Right ventricle myocardium inferior (tissue), 1 donor: ENCODE measurements at regions not wholly inside any gene's neighbourhood (a gene's known extent, or its start where the extent isn't known, plus 50 kb on each side); places are given as distances from the start of the nearest gene placed in this dataset.

Source experiments
- ATAC-seq: fragments of 200-7000 bp; cut with Tn5 transposase; one replicate; pipeline ENCODE4 v1.9.1; 2020; ENCODE audit warnings: mild to moderate bottlenecking, moderate library complexity
- DNase-seq: peaks from one replicate; pipeline ENCODE4 v3.0.0; 2021; ENCODE audit errors: missing footprints
- intact Hi-C: fragments of 100-400 bp; cut with DNase I; formaldehyde crosslinking; loops from one replicate; pipeline ENCODE4 v1.11.0; 2022
- donor health status: DM: no; HTN: yes; CAD: no; lungs with severe emphysema.

DNA sequence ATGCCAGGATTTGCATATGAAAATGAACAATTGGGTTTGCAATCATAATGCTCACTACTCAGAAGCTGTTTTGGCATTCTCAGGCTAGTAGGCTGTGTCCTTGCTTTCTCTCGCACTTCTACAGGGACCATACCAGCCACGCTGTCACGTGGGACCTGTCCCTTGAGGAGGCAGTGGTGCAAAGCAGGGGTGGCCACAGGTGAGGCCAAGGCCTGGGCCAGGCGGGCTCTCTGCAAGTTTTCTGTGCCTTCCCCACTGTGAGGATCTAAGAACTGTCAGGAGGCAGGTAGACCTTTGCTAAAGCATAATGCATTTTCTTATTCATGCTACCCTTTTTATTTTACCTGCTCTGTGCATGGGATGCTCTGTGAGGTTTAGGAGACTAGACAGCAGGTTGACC is 89.4 kb upstream of the IRS2 start:
- ATAC-seq (no peak), DNase-seq (no peak)
- intact Hi-C loops = loop anchor here (10.0 kb wide), 1 partner anchor 229 kb away; no protein-coding TSS in a partner anchor

DNA sequence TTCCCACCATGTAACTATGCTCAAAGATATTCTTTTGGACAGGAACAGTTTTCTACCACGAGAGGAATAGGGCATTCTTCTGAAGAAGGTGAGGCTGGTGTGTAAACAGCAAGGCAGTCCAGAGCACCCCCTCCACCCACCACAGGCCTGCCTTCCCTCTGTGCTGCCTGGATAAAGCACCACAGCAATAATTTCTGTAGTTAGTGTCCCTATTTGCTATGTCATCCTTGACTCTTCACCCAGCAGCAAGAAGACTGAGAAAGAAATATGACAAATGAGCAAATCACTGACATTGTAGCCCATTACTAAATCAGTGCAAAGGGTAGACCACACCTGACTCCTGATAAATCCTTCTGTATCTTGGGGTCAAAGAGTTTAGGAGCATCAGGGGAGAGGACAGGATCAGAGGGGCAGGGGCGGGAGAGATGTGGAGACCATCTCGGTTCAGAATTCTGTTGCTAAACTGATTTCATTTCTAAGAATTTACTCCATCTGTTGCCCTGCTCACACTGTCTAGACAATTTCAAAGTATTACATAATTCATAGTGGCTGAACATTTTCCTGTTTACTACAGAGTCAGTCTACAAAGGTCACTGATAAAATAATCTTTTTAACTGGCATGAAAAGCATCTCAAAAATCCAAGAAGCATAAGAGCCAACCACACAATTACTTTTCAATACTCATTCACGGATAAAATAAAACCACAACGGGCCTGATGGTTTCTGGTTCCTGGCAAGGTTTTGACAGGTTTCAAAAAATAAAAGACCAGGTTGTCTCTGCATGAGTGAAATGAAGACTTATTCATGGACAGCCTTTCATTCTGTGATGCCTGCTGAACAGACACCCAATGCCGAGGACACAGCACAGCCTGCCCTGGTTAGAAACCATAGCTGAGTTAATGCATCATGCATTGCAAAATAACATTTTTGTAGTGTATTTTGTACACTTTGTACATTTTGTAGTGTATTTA is 88.4 kb upstream of the IRS2 start:
- no peak for DNase-seq
- ATAC-seq = peak; percentile 86
- intact Hi-C loops = loop anchor here (10.0 kb wide), 1 partner anchor 230 kb away; no protein-coding TSS in a partner anchor

DNA sequence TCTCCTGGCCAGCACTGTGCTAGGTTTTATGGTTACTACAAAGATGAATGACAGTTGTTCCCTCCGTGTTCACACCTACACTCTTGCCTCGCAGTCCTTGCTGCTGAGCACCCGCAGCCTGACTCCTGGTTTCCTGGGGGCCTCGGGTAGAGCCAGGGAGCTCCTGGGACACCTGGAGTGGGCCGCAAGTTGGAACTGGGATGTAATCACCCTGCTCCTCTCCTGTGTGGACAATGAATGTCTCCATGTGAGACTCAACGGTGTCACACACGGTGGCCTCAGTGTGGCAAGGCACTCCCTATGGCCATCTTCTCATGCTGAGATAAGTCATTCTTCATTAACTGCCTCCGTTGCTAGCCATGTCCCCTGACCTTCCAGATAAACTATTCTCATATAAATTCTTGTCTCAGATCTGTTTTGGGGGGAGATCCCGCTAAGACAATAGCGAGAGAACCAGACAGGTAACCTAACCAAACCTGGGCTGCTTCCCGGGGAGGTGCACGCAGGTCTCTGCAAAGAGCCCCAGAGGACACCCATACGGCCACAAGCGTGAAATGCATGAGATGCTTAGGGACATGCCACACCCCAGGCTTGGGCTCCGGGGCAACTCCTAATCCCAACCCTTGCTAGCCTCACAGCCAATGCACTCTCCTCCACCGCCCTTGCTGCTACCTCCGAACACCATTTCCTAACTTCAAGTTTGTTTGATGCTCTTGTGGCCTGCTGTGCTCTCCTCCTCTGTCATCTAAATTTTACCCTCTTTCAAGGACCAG is 87.2 kb upstream of the IRS2 start:
- DNase-seq (no peak), ATAC-seq (no peak)
- intact Hi-C loops = loop anchor here (10.0 kb wide), 1 partner anchor 231 kb away; no protein-coding TSS in a partner anchor

DNA sequence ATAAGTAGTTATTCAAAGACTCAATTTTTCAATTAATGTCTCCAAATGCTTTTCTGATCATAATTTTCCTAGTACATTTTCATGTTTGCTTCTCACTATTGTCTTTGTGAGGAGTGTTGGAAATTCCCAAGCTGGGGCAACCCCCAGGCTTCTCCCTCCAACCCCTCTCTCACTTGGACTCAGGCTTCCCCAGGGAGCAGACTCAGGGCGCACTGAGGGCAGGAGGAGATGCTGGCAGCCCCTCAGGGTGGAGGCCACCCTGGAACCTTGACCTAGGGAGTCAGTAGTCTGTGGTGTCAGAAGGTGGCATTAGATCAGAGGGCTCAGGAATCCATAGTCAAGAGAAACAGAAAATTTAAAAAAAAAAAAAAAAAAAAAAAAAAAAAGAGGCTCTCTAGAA is 86.5 kb upstream of the IRS2 start:
- DNase-seq = no peak
- ATAC-seq = no peak
- intact Hi-C loops = loop anchor here (10.0 kb wide), 1 partner anchor 232 kb away; no protein-coding TSS in a partner anchor

DNA sequence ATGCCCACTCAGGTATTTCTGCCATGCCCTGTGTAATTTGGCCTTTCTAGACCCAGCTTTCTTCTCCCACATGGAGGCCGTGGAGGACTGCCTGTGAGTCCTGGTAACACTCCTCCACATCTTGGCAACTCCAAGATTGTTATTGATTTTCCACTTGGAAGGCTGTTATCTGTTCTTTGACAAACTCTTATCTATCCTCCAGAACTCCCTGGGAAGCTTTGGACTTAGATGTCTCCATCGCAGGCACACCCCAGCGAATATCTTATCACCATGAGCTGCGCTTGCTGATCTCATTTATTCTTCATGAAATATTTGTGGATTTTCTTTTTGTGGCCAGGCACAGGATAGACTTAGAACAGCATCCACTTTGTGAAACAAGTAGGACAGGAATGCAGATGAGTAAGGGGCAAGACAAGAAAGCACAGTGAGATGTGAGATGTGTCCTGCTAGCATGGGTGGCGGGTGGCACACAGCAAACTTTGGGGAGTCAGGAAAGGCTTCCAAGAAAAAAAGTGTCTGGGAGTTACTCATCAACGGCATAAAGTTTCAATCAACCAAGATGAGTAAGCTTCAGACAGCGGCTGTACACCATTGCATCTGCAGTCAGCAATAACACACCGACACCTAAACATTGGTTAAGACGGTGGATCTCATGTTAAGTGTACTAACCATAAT is 84.5 kb upstream of the IRS2 start:
- intact Hi-C loops = loop anchor here (10.0 kb wide), 1 partner anchor 234 kb away; no protein-coding TSS in a partner anchor
- no peak for ATAC-seq
- DNase-seq = no peak

DNA sequence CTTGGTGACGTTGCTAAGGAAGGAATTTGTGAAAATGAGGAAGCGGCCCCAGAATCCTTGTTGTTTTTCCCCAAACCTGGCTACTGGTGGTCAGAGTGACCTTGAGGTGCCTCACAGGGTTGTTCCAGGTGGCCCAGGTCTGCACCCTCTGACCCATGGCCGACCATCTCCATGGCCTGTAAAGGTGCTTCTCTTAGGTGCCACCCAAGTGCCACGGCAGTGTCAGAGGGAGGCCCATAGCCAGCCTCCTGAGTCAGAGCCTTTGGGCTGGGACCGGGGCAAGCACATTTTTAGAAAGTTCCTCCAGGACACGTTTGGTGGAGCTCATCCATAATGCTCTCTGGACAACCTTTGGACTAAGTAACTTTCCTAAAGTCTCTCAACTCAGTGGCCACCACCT is 83.9 kb upstream of the IRS2 start:
- intact Hi-C loops = loop anchor here (10.0 kb wide), 1 partner anchor 235 kb away; no protein-coding TSS in a partner anchor
- DNase-seq = no peak
- no peak for ATAC-seq

DNA sequence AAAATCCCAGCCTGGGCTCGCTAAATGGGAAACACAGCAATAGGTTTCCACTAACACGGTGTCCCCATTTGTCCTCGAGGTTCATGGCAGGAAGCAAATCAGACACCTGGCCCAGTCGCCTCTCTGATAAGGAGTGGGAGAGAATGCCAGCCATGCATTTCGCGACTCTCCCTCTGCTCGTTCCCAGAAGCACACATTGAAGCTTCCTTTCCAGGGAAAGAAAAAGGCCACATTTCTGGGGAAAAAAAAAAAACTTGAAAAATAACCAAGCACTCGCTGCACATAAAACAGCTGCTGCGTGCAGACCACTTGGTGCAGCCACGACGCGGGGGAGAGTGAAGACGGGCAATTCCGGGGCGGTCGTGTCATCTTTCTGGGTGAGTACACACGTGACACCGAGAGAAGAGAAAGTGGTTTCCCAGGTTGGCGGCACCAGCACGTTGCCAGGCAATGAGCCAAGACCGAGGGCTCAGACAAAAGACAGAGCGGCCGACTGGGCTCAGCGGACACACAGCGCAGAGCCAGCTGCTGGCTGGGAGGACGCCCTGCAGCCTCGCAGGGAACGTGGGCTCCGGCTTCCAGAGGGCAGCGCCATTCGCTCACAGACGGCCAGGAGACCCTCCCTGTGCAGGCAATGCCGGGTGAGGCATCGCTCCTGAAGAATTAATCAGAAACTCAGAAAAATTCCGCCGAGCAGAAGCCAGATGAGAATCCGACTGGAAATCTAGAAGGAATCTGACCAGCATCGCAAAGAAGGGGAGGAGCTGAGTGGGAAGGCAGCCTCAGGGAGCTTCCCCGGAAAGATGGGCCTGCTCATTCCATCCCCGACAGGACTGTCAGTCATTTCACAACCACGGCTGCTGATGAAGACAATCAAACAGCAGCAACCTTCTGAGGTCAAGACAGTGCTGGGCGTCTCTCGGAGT is 83.2 kb upstream of the IRS2 start:
- DNase-seq = peak; percentile 85
- peak; percentile 87 for ATAC-seq

DNA sequence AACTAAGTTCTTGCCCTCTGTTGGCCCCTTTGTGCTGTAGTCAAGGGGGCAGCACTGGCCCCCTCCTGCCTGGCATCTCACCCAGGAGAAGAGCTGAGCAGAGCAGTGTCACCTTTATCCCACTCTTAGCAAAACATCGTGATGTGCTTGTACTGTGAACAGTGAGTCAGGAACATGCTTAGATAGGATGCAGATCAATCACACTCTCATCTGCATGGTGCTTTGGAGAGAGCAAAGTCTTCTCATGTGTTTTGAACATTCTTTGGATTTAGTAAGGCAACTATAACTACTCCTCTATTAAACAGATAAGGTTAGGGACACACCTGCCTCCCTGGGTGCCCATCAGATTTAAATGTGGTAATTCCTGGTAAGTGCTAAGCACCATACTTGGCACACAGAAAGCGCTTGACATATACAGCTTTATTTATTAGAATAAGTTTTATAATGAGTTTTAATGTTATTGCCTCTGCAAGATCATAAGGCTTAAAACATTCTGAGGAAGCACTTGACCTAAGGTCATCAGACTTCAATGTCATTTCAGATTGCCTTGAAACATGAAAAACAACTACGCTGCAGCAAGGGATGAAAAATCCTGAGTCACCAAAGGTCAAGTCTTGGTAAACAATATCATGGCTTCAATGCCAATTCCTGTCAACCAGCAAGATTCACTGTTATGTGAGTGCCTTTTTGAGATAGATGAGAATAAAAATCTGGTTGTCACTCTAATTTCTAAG is 82.4 kb upstream of the IRS2 start:
- DNase-seq = no peak
- intact Hi-C loops = loop anchor here (5.0 kb wide), 1 partner anchor 81 kb away; the partner anchor contains the start of gene IRS2
- no peak for ATAC-seq

More for the DNA sequence above, 83.2 kb upstream of the IRS2 start:
- intact Hi-C loops = loop anchor here (5.0 to 10.0 kb wide), 2 partner anchors 82 to 235 kb away; partner anchors contain the start of gene IRS2

DNA sequence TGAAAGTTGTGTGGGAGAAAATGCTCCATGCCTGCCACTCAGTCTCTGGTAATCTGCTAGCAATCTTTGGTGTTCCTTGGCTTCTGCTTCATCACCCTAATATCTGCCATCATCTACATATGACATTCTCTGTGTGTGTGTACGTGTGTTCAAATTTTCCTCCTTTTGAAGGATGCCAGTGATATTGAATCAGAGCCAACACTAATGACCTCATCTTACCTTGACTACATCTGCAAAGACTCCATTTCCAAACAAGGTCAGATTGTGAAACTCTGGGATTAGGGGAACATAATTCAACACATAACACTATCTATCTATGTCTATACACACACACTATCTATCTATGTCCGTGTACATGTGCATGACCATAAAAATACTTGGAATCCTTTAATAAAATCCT is 81.4 kb upstream of the IRS2 start:
- intact Hi-C loops = loop anchor here (5.0 kb wide), 1 partner anchor 80 kb away; the partner anchor contains the start of gene IRS2
- no peak for ATAC-seq

DNA sequence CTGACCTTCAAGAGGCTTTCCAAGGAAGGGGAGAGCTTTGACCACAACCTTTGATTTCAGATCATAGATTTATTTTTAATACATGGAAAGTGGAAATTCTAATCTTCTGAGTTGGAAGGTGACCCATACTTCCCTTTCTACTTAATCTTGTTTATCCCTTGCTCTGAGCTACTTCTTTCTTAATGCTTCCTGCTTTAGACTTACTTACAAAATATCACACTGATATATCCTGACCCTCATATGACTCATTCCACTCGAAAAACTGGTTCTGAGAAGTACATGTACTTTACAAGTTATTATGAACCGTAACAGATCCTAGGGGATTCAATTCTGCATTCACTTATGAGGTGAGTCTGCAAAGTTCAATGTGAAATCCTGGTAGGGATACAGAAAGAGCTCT is 76.2 kb upstream of the IRS2 start:
- ATAC-seq = no peak
- intact Hi-C loops = no loop called here

More for the DNA sequence above, 81.4 kb upstream of the IRS2 start:
- no peak for DNase-seq

DNA sequence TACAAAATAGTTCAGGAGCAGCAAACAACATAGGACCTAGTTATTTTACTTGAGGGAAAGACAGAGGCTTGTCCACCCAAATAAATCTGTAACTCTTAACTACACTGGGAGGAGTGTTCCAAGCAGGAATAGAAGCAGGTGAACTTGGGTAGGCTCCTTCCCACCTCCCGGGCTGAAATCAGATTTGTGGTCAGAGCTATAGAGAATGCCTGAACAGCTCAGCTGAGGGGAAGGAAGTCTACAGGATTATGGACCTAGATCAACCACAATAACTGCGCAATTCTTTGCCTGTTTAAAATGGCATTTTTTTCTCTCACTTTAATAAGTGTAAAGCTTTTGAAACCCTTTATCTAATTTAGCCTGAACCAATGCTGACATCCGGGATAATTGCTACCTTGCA is 73.5 kb upstream of the IRS2 start:
- ATAC-seq (no peak), DNase-seq (no peak)
- intact Hi-C loops = no loop called here

More for the DNA sequence above, 76.2 kb upstream of the IRS2 start:
- DNase-seq = no peak

DNA sequence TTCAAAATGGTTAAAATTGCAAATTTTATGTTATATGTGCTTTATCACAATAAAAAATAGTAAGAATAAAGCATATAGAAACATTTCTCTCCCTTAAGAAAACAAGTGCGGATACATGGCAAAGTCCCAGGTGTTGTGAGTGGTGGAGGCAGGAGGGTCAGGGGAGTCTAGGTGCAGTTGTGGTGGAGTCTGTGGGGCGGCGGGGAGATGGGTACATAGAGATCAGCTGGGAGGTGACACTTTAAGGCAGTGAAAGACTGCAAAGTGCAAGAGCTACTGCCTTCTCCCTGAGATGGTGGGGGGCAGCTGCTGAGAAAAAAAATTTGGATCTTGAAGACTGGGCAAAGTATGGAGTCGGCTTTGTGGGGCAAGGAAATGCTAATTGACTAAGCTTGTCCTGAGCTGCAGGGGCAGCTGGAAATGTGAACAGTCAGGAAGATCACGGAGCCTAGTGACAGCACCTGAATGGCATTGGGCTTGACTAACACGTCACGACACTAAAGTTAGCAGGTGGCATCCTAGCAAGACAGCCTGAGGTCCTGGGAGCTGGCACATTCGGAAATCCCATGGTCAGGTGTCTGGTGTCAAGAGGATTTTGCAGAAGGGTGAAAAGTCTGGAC is 72.9 kb upstream of the IRS2 start:
- DNase-seq = no peak
- intact Hi-C loops = no loop called here

DNA sequence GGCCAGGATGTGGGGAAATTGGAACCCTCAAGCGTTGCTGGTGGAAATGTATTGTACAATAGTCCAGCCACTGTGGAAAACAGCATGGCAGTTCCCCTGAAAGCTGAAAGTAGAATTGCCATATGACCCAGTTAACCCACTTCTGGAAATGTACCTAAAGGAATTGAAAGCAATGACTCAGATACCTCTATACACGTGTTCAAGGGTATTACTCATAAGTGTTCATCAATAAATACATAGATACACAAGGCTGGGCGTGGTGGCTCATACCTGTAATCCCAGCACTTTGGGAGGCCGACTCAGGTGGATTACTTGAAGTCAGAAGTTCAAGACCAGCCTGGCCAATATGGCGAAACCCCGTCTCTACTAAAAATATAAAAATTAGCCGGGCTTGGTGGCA is 71.9 kb upstream of the IRS2 start:
- intact Hi-C loops = no loop called here
- no peak for DNase-seq
- ATAC-seq = no peak

More for the DNA sequence above, 72.9 kb upstream of the IRS2 start:
- peak; percentile 67 for ATAC-seq

DNA sequence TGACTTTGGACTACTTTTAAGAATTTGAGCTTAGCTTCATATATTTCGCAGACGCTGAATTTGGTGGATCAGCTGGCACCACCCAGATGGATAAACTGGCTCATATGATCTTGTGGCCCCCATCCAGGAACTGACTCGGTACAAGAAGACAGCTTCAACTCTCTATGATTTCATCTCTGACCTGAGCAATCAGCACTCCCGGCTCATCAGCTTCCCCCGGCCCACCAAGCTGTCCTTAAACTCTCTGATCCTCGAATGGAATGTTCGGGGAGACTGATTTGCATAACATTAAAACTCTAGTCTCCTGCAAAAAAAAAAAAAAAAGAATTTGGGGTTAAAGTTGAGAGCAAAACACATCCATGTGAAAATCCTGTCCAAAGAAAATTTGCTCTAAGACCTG is 71.4 kb upstream of the IRS2 start:
- no peak for DNase-seq
- intact Hi-C loops = no loop called here
- ATAC-seq = no peak

DNA sequence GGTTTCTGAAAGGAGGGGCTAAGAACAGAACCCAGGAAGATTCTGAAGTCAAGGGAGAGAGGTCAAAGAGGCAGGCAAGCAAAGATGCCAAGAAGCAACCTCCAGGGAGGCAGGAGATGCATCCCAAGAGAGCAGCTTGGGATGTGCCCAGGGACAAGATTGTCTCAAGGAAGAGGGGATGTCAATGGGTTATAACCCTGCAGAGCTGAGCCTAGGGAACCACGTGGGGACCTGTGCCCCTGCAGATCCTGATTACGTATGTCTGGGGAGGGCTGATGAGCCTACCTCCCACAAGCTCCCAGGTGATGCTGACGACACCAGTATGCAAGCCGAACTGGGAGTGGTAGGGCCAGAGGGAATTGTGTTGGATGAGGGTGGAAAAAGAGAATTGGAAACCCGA is 70.9 kb upstream of the IRS2 start:
- intact Hi-C loops = no loop called here
- ATAC-seq (no peak), DNase-seq (no peak)

DNA sequence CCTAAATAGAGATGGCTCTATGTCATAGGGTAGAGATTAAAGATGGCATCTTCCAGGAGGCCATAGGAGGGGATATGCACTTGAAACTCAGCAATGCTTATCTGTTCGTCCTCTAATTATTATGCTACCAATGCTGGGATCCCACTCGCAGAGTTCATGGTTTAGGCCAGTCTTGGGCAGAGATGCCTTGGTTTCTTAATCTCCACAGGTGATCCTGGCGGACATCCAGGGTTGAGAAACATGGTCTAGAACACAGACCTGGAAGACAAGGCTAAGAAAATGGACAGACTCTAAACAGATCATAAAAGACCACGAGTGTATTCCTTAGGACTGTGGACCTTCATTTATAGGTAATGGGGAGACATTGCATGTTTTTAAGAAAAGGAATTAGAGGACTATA is 70.0 kb upstream of the IRS2 start:
- no peak for DNase-seq
- intact Hi-C loops = no loop called here
- no peak for ATAC-seq

DNA sequence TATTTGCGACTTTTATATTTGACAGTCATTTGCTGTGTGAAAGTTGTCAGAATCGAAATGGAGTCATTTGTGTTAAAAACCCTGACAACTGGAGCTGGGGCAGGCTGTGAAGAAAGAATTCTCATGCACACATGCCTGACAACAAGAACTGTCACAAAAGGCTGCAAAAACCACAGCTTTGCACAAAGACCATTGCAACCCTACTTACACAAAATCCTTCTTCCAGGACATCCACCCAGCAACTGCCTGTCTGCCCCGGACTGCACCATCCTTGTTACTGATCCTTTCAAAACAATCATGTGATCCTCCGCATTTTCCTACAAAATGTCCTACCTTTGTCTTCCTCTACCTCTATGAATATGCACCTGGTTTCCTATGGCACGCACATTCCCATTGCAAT is 66.8 kb upstream of the IRS2 start:
- intact Hi-C loops = no loop called here
- ATAC-seq (no peak), DNase-seq (no peak)
